CD4-positive, alpha-beta T cell (primary cell): ENCODE measurements at regions not wholly inside any gene's neighbourhood (a gene's known extent, or its start where the extent isn't known, plus 50 kb on each side); places are given as distances from the start of the nearest gene placed in this dataset.

ENCODE experiments used
- ATAC-seq: fragments of 200-7000 bp; cut with Tn5 transposase; one replicate; pipeline ENCODE4 v1.10.0; 2022; ENCODE audit warnings: mild to moderate bottlenecking; ENCODE audit not compliant: poor library complexity
- CTCF ChIA-PET: fragments of 350-600 bp; sonication (Branson Sonifier 250); formaldehyde crosslinking; loops from one replicate; lab custom pipeline; 2021; ENCODE audit warnings: antibody characterized with exemption, inconsistent platforms; lab: Charles Lee
- POLR2A ChIA-PET: fragments of 350-600 bp; sonication (Branson Sonifier 250); formaldehyde crosslinking; loops from one replicate; lab custom pipeline; 2021; ENCODE audit warnings: antibody characterized with exemption, inconsistent platforms; lab: Charles Lee
- DNase-seq, 14 experiments: peaks; one replicate each; pipeline ENCODE4 v3.0.0-alpha.2; 2013 to 2020; ENCODE audit warnings: mixed read lengths in 2 of 14
- H3K27ac ChIP-seq, 2 donors: one replicate each; pipeline versions ENCODE4 v1.5.1 to v1.7.0; 2013; ENCODE audit warnings: low read length in 2 of 2, low read depth in 1 of 2, mild to moderate bottlenecking in 1 of 2
- H3K27me3 ChIP-seq, 2 experiments: 1 replicate in 1 of 2; 2 replicates in 1 of 2; pipeline versions ENCODE4 v1.6.1 to v1.7.0; 2013; ENCODE audit warnings: low read length in 2 of 2, control low read depth in 1 of 2, mild to moderate bottlenecking in 1 of 2, moderate library complexity in 1 of 2; ENCODE audit not compliant: insufficient read depth in 2 of 2, control insufficient read depth in 1 of 2
- H3K36me3 ChIP-seq: one replicate; pipeline ENCODE4 v1.6.1; 2013; ENCODE audit warnings: low read length, control low read depth; ENCODE audit not compliant: insufficient read depth
- H3K4me1 ChIP-seq: one replicate; pipeline ENCODE4 v1.6.1; 2013; ENCODE audit warnings: low read length, control low read depth; ENCODE audit not compliant: insufficient read depth
- H3K4me3 ChIP-seq: one replicate; pipeline ENCODE4 v1.5.1; 2013; ENCODE audit warnings: mild to moderate bottlenecking, low read length, moderate library complexity
- H3K9me3 ChIP-seq, 2 experiments: 1 replicate in 1 of 2; 2 replicates in 1 of 2; pipeline versions ENCODE4 v1.6.1 to v1.7.0; 2013; ENCODE audit warnings: low read length in 2 of 2, mild to moderate bottlenecking in 2 of 2, control low read depth in 1 of 2, moderate library complexity in 1 of 2; ENCODE audit not compliant: control insufficient read depth in 1 of 2, insufficient read depth in 1 of 2
- H3K27ac Mint-ChIP-seq: one replicate; pipeline ENCODE4 v1.8.0; 2020; ENCODE audit warnings: mixed read lengths
- H3K27me3 Mint-ChIP-seq: one replicate; pipeline ENCODE4 v1.8.0; 2021; ENCODE audit warnings: mixed read lengths
- H3K36me3 Mint-ChIP-seq: one replicate; pipeline ENCODE4 v1.8.0; 2021; ENCODE audit warnings: low read depth, mixed read lengths
- H3K4me1 Mint-ChIP-seq: one replicate; pipeline ENCODE4 v1.8.0; 2021; ENCODE audit warnings: low read depth, mixed read lengths
- H3K4me3 Mint-ChIP-seq: one replicate; pipeline ENCODE4 v1.8.0; 2020; ENCODE audit warnings: mild to moderate bottlenecking, mixed read lengths
- H3K9me3 Mint-ChIP-seq: one replicate; pipeline ENCODE4 v1.8.0; 2020; ENCODE audit warnings: mixed read lengths
- CTCF ChIP-seq: fragments of 200-600 bp; IDR thresholded peaks from one replicate; pipeline ENCODE4 v1.8.0; 2022; ENCODE audit warnings: antibody characterized with exemption, mild to moderate bottlenecking
- intact Hi-C, 2 experiments: fragments of 100-400 bp; cut with DNase I in 1 of 2; cut with micrococcal nuclease in 1 of 2; formaldehyde crosslinking; loops; one replicate each; pipeline versions ENCODE4 v1.15.1 to v1.9.0; 2023 to 2025; cut with DNase I, micrococcal nuclease

GRCh38 chr22:48945621-48946458 lies 881.8 kb downstream of the BRD1 start:
- ChIA-PET POLR2A (no interaction called here), CTCF (no interaction called here)
- no peak overlapping the region for H3K27ac Mint-ChIP-seq
- ATAC-seq = no peak
- intact Hi-C loops = no loop called here
- peaks cover 0 to 6% of the 10 kb centered on the region in 2 experiments for H3K9me3 ChIP-seq
- peaks cover 0 to 4% of the 10 kb centered on the region in 2 experiments for H3K27me3 ChIP-seq
- no peaks in the 10 kb centered on the region for H3K36me3 Mint-ChIP-seq
- H3K4me1 Mint-ChIP-seq = no peaks in the 10 kb centered on the region
- H3K36me3 ChIP-seq = no peaks in the 10 kb centered on the region
- peak in 1 of 14 experiments; percentile 21 for DNase-seq
- H3K27ac ChIP-seq = no peak overlapping the region
- no peak overlapping the region for H3K4me3 ChIP-seq
- no peaks in the 10 kb centered on the region for H3K4me1 ChIP-seq
- peaks cover 6% of the 10 kb centered on the region for H3K27me3 Mint-ChIP-seq
- no peaks in the 10 kb centered on the region for H3K9me3 Mint-ChIP-seq
- no peak overlapping the region for H3K4me3 Mint-ChIP-seq
- no peak for TF ChIP-seq CTCF

DNA sequence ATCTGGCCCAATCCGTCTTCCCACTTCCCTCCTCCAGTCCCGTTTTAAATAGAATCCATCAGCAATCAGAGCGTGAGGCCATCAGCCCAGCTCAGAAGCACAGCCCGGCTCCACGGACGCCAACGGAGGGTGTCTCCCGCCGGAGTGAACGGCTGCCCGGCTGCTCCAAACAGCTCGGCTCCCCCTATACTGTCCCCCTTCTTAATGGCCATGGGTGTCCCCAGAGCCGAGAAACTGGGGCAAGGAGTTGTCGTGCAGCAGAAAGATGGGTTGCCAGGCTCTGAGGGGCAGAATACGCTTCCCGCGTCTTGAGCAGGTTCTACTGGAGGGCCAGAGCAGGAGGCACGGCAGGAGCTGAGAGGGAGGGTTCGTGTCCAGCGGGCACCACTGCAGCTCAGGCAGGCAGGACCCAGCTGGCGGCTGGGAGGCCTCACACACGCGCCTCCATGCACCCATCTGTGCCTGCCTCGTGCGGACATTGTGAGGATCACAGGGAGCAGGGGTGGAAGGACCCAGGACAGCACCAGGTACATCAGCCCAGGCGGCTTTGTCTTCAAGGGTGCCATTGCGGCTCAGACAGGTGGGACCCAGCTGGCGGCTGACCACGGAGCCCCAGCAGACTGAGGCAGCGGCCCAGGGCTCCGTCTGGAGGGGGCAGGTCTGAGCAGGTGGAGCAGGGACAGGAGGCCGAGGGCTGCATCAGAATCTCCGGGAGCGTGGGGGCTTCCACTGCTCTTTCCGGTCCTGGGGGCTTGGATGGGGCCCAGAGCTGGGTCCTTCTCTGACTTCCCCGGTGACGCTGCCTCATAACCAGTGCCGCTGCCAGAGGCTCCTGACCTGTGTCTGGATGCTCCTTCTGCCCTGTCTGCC lies 882.7 kb downstream of the BRD1 start:
- CTCF ChIA-PET = no interaction called here
- intact Hi-C loops = no loop called here
- Histone ChIP-seq H3K27me3 (peaks cover 0 to 4% of the 10 kb centered on the region in 2 experiments), H3K9me3 (peaks cover 0 to 6% of the 10 kb centered on the region in 2 experiments), H3K4me1 (no peaks in the 10 kb centered on the region), H3K27ac (no peak overlapping the region), H3K36me3 (no peaks in the 10 kb centered on the region), H3K4me3 (no peak overlapping the region)
- H3K27ac Mint-ChIP-seq = no peak overlapping the region
- ATAC-seq (no peak), DNase-seq (peak in 1 of 14 experiments; percentile 27)
- no peaks in the 10 kb centered on the region for H3K4me1 Mint-ChIP-seq
- H3K27me3 Mint-ChIP-seq = peaks cover 14% of the 10 kb centered on the region
- TF ChIP-seq CTCF = no peak
- H3K9me3 Mint-ChIP-seq = no peaks in the 10 kb centered on the region
- H3K36me3 Mint-ChIP-seq = no peaks in the 10 kb centered on the region
- POLR2A ChIA-PET = no interaction called here
- H3K4me3 Mint-ChIP-seq = no peak overlapping the region

GRCh38 chr22:48944433-48944750 lies 883.3 kb downstream of the BRD1 start:
- Histone ChIP-seq H3K27ac (no peak overlapping the region), H3K27me3 (no peaks in the 10 kb centered on the region), H3K4me1 (no peaks in the 10 kb centered on the region), H3K4me3 (no peak overlapping the region), H3K9me3 (peaks cover 0 to 6% of the 10 kb centered on the region in 2 experiments), H3K36me3 (no peaks in the 10 kb centered on the region)
- Mint-ChIP-seq H3K27me3 (peaks cover 10% of the 10 kb centered on the region), H3K36me3 (no peaks in the 10 kb centered on the region), H3K4me3 (no peak overlapping the region), H3K27ac (no peak overlapping the region), H3K4me1 (no peaks in the 10 kb centered on the region), H3K9me3 (no peaks in the 10 kb centered on the region)
- peak in 1 of 14 experiments; percentile 27 for DNase-seq
- ChIA-PET POLR2A (no interaction called here), CTCF (no interaction called here)
- no peak for ATAC-seq
- intact Hi-C loops = no loop called here
- TF ChIP-seq CTCF = no peak
